ENCODE measurements at regions not wholly inside any gene's neighbourhood (a gene's known extent, or its start where the extent isn't known, plus 50 kb on each side); places are given as distances from the start of the nearest gene placed in this dataset.

DNA sequence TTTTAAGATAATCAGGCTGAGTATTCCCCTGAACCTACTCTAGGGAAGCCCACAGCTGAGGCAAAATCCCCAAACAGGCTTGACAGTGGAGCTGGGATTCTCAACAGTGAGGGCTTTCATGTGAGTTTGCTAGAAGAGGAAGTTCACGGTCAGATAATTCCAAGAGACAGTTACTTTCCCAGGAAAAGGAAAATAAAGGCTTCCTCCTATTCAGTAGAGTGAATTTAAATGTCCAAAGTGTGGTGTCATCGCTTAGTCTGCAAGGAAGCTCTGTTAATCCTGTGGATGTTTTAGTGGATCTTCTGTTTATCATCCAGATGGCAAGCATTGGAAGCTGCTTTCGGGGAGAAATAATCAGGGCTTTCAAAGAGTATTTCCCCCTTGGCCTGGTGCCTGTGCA lies 119.8 kb downstream of the RPIA start:
- H3K4me3 ChIP-seq (ENCODE audit: control insufficient read depth, low read depth, low read length), result no peak overlapping the region
- no peak for DNase-seq (ENCODE audit: low read depth)
- TF ChIP-seq, protein P1, sequence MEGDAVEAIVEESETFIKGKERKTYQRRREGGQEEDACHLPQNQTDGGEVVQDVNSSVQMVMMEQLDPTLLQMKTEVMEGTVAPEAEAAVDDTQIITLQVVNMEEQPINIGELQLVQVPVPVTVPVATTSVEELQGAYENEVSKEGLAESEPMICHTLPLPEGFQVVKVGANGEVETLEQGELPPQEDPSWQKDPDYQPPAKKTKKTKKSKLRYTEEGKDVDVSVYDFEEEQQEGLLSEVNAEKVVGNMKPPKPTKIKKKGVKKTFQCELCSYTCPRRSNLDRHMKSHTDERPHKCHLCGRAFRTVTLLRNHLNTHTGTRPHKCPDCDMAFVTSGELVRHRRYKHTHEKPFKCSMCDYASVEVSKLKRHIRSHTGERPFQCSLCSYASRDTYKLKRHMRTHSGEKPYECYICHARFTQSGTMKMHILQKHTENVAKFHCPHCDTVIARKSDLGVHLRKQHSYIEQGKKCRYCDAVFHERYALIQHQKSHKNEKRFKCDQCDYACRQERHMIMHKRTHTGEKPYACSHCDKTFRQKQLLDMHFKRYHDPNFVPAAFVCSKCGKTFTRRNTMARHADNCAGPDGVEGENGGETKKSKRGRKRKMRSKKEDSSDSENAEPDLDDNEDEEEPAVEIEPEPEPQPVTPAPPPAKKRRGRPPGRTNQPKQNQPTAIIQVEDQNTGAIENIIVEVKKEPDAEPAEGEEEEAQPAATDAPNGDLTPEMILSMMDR (conservative IDR thresholded peaks at IDR 0.05; ENCODE audit: control insufficient read depth, insufficient read depth, low read depth, low read length), result no peak

DNA sequence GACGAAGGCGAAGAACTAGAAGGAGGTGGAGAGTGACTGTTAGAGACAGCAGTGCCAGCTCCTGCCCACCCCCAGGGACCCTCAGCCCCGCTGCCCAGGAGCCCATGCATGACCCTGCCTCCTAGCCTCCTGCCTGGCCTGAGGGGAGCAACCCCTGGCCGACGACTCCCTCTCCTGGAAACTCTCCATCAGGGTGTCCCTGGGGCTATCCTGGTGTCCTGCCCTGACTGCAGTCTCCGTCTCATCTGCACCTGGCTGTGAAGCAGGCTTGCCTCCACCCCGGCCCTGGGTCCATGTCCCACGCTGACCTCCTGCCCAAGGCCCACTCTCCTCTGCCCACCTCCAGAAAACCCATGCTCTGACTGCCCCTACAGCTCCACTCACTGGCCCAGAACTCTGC lies 120.2 kb downstream of the RPIA start:
- no peak overlapping the region for H3K4me3 ChIP-seq (ENCODE audit: control insufficient read depth, low read depth, low read length)
- TF ChIP-seq, protein P1 (conservative IDR thresholded peaks at IDR 0.05; ENCODE audit: control insufficient read depth, insufficient read depth, low read depth, low read length), result no peak
- DNase-seq (ENCODE audit: low read depth), result no peak

DNA sequence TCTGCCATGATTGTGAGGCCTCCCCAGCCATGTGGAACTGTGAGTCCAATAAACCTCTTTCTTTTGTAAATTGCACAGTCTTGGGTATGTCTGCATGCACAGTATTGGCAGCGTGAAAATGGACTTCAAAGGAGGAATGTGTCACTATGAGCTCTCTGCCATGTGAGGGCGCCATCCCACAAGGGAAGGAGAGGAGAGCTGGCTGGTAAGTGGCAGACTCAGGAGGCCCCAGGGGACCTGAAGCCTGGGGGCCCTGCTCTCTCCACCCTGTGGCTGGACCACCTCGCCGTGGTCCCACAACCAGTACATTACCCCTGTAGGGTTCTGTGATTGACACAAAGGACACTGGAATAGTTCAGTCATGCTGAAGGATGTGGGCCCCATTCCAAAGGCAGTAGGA lies 122.1 kb downstream of the RPIA start:
- DNase-seq (ENCODE audit: low read depth), result no peak
- TF ChIP-seq, protein P1 (conservative IDR thresholded peaks at IDR 0.05; ENCODE audit: control insufficient read depth, insufficient read depth, low read depth, low read length), result no peak

GRCh38 chr2:88815282-88815681 lies 123.8 kb downstream of the RPIA start:
- TF ChIP-seq, protein P1 (conservative IDR thresholded peaks at IDR 0.05; ENCODE audit: control insufficient read depth, insufficient read depth, low read depth, low read length), result no peak
- no peak overlapping the region for H3K4me3 ChIP-seq (ENCODE audit: control insufficient read depth, low read depth, low read length)
- no peak for DNase-seq (ENCODE audit: low read depth)

More for the DNA sequence above, 122.1 kb downstream of the RPIA start:
- H3K4me3 ChIP-seq (ENCODE audit: control insufficient read depth, low read depth, low read length), result no peak overlapping the region

DNA sequence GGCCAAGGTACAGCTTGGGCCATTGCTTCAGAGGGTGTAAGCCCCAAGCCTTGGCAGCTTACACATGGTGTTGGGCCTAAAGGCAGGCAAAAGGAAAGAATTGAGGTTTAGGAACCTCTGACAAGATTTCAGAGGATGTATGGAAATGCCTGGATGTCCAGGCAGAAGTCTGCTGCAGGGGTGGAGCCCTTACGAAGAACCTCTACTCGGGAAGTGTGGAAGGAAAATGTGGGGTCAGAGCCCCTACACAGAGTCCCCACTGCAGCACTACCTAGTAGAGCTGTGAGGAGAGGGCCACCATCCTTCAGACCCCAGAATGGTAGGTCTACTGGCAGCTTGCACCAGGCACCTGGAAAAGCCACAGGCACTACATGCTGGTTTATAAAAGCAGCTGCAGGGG lies 124.2 kb downstream of the RPIA start:
- TF ChIP-seq, protein P1 (conservative IDR thresholded peaks at IDR 0.05; ENCODE audit: control insufficient read depth, insufficient read depth, low read depth, low read length), result no peak
- DNase-seq (ENCODE audit: low read depth), result no peak
- no peak overlapping the region for H3K4me3 ChIP-seq (ENCODE audit: control insufficient read depth, low read depth, low read length)

- TF ChIP-seq, protein P1 (conservative IDR thresholded peaks at IDR 0.05; ENCODE audit: control insufficient read depth, insufficient read depth, low read depth, low read length), result no peak
- no peak overlapping the region for H3K4me3 ChIP-seq (ENCODE audit: control insufficient read depth, low read depth, low read length)
- DNase-seq (ENCODE audit: low read depth), result no peak
These were observed 126.9 kb downstream of the RPIA start for GRCh38 chr2:88818381-88818780.

GRCh38 chr2:88824951-88825350 lies 133.5 kb downstream of the RPIA start:
- no peak overlapping the region for H3K4me3 ChIP-seq (ENCODE audit: control insufficient read depth, low read depth, low read length)
- no peak for DNase-seq (ENCODE audit: low read depth)
- TF ChIP-seq, protein P1 (conservative IDR thresholded peaks at IDR 0.05; ENCODE audit: control insufficient read depth, insufficient read depth, low read depth, low read length), result no peak
